ENCODE measurements at regions not wholly inside any gene's neighbourhood (a gene's known extent, or its start where the extent isn't known, plus 50 kb on each side); places are given as distances from the start of the nearest gene placed in this dataset.

DNA sequence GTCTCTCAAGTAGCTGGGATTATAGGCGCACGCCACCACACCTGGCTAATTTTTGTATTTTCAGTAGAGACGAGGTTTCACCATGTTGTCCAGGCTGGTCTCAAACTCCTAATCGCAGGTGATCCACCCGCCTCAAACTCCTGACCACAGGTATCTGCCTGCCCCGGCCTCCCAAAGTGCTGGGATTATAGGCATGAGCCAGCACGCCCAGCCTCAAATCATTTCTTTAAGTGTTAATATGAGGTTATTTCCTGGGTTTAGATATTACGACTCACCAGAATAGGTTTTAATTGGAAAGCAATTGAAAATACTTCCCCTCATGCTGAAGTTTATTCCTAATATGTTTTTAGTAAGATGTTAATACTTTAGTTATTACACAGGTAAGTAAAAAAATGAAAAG is 144.5 kb downstream of the NUFIP1 start:
- intact Hi-C loops (cut with DNase I) = loop anchor here in 1 of 2 donors (5.0 kb wide), 1 partner anchor 82 kb away; no protein-coding TSS in a partner anchor

DNA sequence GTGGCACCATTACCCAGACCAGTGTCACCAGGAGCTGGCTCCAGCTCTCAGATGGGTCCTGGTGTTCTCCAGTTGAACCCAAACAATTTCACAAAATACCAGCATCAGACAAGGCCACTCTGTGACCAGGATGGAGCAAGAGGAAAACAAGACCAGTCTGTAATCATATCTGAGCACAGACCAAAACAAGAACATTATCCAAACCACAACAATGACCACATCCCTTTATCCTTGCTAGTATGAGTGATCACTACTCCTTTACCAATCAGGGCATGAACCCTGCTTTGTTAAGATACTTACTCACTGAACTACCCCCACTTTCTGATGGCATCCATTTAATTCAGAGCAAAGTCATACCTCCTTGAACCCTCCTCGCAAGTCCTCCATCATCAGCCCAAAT is 145.9 kb downstream of the NUFIP1 start:
- ATAC-seq (peak in 1 of 4 donors; percentile 62), DNase-seq (no peak)
- intact Hi-C loops (cut with DNase I) = no loop called here
- H3K27me3 ChIP-seq (ENCODE audit: insufficient read depth in 3 of 3, low read length in 2 of 3) = no peaks in the 10 kb centered on the region
- no peak overlapping the region for H3K4me3 ChIP-seq
- TF ChIP-seq, protein P1, sequence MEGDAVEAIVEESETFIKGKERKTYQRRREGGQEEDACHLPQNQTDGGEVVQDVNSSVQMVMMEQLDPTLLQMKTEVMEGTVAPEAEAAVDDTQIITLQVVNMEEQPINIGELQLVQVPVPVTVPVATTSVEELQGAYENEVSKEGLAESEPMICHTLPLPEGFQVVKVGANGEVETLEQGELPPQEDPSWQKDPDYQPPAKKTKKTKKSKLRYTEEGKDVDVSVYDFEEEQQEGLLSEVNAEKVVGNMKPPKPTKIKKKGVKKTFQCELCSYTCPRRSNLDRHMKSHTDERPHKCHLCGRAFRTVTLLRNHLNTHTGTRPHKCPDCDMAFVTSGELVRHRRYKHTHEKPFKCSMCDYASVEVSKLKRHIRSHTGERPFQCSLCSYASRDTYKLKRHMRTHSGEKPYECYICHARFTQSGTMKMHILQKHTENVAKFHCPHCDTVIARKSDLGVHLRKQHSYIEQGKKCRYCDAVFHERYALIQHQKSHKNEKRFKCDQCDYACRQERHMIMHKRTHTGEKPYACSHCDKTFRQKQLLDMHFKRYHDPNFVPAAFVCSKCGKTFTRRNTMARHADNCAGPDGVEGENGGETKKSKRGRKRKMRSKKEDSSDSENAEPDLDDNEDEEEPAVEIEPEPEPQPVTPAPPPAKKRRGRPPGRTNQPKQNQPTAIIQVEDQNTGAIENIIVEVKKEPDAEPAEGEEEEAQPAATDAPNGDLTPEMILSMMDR (IDR thresholded peaks at IDR 0.05) = no peak
- 100% methylated on average over 1 of the region's 1 CpG for WGBS, 3 donors
- H3K36me3 ChIP-seq (ENCODE audit: insufficient read depth in 1 of 2, low read depth in 1 of 2) = no peaks in the 10 kb centered on the region
- no peaks in the 10 kb centered on the region for H3K4me1 ChIP-seq
- no peak overlapping the region for H3K27ac ChIP-seq
- no peaks in the 10 kb centered on the region for H3K9me3 ChIP-seq

More for the DNA sequence above, 144.5 kb downstream of the NUFIP1 start:
- Histone ChIP-seq H3K4me3 (no peak overlapping the region), H3K9me3 (no peaks in the 10 kb centered on the region), H3K4me1 (peaks cover 8% of the 10 kb centered on the region), H3K27ac (no peak overlapping the region), H3K27me3 (ENCODE audit: insufficient read depth in 3 of 3, low read length in 2 of 3) (no peaks in the 10 kb centered on the region), H3K36me3 (ENCODE audit: insufficient read depth in 1 of 2, low read depth in 1 of 2) (no peaks in the 10 kb centered on the region)
- TF ChIP-seq, protein P1 (IDR thresholded peaks at IDR 0.05) = no peak
- DNase-seq (no peak), ATAC-seq (no peak)
- WGBS, 3 donors = 95 to 97% (median 97%) methylated on average over 8 of the region's 8 CpGs

DNA sequence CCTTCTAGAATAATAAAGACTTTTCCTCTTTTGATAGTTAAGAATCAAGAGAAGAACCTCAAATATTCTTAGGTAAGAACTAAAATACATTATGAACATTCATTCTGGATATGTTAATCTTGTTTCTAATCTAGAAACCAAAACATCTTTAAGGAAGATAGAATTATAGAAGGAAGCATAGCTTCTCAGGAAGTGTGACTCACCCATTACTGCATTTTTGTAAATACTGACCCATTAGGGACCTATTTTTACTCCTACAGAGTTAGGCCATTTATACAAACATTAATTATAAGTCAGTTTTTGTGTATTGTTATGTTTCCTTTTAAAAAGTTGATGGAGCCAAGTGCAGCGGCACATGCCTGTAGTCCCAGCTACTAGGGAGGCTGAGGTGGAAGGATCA is 147.1 kb downstream of the NUFIP1 start:
- 65 to 74% (median 71%) methylated on average over 1 of the region's 1 CpG for WGBS, 3 donors
- Histone ChIP-seq H3K4me3 (no peak overlapping the region), H3K9me3 (no peaks in the 10 kb centered on the region), H3K27ac (no peak overlapping the region), H3K36me3 (ENCODE audit: insufficient read depth in 1 of 2, low read depth in 1 of 2) (no peaks in the 10 kb centered on the region), H3K27me3 (ENCODE audit: insufficient read depth in 3 of 3, low read length in 2 of 3) (no peaks in the 10 kb centered on the region), H3K4me1 (no peaks in the 10 kb centered on the region)
- ATAC-seq (no peak), DNase-seq (no peak)
- TF ChIP-seq, protein P1 (IDR thresholded peaks at IDR 0.05) = no peak
- intact Hi-C loops (cut with DNase I) = no loop called here

DNA sequence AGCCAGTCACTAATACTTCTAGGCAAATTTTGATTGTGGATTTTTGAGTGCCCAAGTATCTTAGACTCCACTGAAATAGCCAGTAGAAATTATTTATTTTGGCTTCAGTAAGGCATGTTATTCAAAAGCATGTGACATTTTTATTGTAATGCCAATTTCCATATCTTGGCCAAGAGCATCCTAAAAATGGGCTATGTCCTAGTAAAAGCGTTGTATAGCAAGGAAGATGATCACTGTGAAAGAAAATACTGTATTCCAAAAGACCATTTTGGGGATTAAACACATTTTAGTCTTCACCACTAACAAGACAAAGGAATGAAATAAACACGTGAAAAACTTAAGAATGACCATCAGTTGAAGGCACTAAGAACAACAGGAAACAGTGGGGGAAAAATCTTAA is 149.1 kb downstream of the NUFIP1 start:
- no peaks in the 10 kb centered on the region for H3K4me1 ChIP-seq
- H3K9me3 ChIP-seq = no peaks in the 10 kb centered on the region
- ATAC-seq (no peak), DNase-seq (no peak)
- WGBS, 3 donors = 29 to 49% (median 38%) methylated on average over 2 of the region's 2 CpGs
- no peak overlapping the region for H3K4me3 ChIP-seq
- H3K36me3 ChIP-seq (ENCODE audit: insufficient read depth in 1 of 2, low read depth in 1 of 2) = no peaks in the 10 kb centered on the region
- H3K27ac ChIP-seq = no peak overlapping the region
- intact Hi-C loops (cut with DNase I) = no loop called here
- TF ChIP-seq, protein P1 (IDR thresholded peaks at IDR 0.05) = no peak
- H3K27me3 ChIP-seq (ENCODE audit: insufficient read depth in 3 of 3, low read length in 2 of 3) = no peaks in the 10 kb centered on the region

DNA sequence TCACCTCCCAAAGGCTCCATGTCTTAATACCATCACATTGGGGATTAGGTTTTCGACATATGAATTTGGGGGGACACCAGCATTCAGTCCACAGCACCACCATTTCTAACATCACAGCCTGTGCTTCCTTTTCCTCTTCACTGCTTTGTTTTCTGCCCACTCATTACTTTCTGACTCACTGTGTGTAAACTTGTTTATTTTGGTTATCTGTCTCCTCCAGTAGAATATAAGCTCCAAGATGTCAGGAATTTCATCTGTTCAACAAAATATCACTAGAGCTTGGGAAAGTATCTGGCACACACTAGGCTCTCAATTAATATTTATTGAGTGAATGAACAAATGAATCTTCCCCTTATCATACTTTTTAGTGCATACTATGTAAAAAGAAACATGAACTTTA is 152.0 kb downstream of the NUFIP1 start:
- Histone ChIP-seq H3K4me1 (peaks cover 3% of the 10 kb centered on the region), H3K36me3 (ENCODE audit: insufficient read depth in 1 of 2, low read depth in 1 of 2) (no peaks in the 10 kb centered on the region), H3K27ac (no peak overlapping the region), H3K9me3 (no peaks in the 10 kb centered on the region), H3K27me3 (ENCODE audit: insufficient read depth in 3 of 3, low read length in 2 of 3) (no peaks in the 10 kb centered on the region), H3K4me3 (no peak overlapping the region)
- TF ChIP-seq, protein P1 (IDR thresholded peaks at IDR 0.05) = no peak
- DNase-seq (no peak), ATAC-seq (no peak)
- intact Hi-C loops (cut with DNase I) = no loop called here
- 94 to 96% (median 96%) methylated on average over 1 of the region's 1 CpG for WGBS, 3 donors
